Left lobe of liver (tissue), 2 donors: ENCODE measurements at regions not wholly inside any gene's neighbourhood (a gene's known extent, or its start where the extent isn't known, plus 50 kb on each side); places are given as distances from the start of the nearest gene placed in this dataset.
"Not testable (repeated sequence)": the region's sequence is repeated elsewhere in the genome, so short reads cannot be mapped to it uniquely, and the experiment has no call there.

Experiments
- ATAC-seq: fragments of 200-7000 bp; cut with Tn5 transposase; one replicate; pipeline ENCODE4 v1.9.1; 2020; ENCODE audit warnings: mild to moderate bottlenecking, moderate library complexity
- DNase-seq: peaks from one replicate; pipeline ENCODE4 v3.0.0-alpha.2; 2020; ENCODE audit warnings: low spot score
- donor health status: DM: no; HTN: no; CAD: no; lungs with moderate emphysema.
- donor health status: DM: no; HTN: yes; CAD: no.

DNA sequence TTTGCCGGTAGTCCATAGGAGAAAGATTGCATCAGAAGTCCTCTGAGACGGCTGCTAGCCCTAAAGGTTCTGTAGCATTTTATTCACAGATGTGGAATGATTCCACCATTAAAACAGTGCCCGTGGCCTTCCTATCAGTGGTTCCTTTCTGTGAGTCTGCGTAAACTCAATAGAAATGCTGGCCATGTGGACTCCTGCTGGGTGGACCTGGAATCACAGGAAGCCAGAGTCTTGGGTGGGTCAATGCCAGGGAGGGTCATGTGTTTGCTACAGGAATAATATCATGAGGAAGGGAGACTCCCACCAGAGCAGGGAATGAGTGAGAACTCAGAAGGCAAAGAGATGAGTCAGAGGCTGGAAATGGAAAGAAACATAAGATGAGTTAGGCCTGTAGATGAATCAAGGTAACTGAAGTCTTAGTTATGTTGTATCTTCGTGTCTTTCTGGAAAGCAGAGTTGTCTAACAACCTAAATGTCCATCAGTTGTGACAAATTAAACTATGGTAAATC is 410.4 kb upstream of the AUTS2 start:
- ATAC-seq = no peak
- DNase-seq = no peak

DNA sequence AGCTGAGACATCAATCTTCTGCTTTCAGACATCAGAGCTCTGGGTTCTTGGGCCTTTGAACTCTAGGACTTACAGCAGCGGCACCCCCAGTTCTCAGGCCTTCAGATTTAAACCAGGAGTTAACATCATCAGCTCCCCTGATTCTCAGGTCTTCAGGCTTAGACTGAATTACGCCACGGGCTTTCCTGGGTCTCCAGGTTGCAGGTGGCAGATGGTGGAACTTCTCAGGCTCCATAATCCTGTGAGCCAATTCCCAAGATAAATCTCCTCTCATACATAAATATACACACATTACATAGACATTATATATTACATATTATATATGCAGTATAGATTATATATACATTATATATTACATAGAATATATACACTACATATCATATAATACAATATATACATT is 408.9 kb upstream of the AUTS2 start:
- ATAC-seq = no peak
- no peak for DNase-seq

DNA sequence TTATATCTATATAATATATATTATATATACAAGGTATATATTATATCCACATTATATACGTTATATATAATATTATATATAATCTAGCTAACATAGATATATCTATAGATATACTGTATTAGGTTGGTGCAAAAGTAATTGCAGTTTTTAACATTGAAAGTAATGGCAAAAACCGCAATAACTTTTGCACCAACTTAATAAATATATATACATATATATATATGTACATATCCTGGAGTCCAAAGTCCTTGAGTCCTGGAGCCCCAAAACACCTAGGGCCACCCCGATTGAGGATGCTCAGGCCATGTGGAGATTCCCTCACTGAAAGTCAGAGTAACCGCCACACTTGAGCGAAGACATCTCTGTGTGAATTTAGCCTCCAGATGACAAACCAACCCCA is 408.2 kb upstream of the AUTS2 start:
- ATAC-seq (no peak), DNase-seq (no peak)

DNA sequence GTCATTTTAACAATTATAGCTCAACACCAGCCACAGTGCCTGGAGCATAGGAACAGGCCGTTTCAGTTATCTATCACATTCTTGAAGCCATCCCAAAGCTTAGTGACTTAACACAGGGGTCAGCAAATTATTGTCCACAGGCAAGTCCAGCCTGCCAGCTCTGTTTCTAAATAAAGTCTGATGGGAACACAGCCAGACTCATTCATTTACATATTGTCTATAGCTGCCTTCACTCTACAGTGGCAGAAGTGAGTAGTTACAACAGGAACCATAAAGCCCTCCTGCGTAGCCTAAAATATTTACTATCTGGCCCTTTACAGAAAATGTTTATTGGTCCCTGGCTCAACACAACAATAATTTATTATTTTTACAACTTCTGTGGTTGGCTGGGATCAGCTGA is 407.5 kb upstream of the AUTS2 start:
- ATAC-seq (peak; percentile 46), DNase-seq (no peak)

DNA sequence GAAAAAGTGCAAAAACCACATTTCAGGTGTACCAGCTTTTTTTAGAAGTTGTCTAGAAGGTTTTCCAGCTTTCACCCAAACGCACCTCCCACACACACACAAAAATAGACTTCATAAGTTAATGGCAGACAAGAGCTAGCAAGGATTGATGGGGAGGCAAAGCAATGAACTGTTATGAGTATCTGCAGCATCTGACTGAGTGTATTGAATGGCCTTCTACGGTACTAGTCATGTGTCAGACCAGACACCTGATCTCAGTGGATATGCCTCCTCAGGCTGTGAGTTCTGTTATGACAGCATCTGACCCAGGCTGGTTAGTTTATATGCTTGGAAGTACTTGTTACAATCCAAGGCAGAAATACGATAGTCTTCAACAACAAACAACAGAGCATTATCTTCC is 406.1 kb upstream of the AUTS2 start:
- DNase-seq = no peak
- ATAC-seq = no peak

DNA sequence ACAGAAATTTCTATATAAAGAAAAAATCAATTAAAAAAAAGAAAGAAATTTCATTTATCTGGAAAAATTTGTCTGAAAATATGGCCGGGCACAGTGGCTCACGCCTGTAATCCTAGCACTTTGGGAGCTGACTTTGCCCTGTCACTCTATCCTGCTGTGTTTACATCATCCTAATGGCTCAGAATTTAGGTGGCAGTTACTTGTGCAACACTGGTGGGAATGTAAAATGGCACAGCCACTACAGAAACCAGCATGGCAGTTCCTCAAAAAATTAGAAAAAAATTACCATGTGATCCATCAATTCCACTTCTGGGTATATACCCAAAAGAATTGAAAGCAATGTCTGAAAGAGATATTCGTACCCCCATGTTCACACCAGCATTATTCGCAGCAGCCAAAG is 405.2 kb upstream of the AUTS2 start:
- no peak for DNase-seq
- ATAC-seq = no peak

DNA sequence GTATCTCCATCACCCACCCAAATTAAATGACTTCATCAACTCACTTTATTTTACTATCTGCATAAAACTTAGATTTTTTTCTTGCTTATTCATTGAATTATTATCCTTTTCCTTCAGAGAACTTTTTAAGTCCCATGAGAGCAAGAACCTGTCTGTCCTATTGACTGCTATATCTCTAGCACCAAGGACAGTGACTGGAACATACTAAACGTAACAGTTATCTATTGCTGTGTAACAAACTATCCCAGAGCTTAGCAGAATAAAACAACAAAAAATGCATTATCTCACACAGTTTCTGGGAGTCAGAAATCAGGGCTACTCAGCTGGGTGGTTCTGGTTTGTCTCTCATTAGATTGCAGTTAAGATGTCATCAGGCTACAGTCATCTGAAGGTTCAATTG is 401.7 kb upstream of the AUTS2 start:
- no peak for DNase-seq
- no peak for ATAC-seq

DNA sequence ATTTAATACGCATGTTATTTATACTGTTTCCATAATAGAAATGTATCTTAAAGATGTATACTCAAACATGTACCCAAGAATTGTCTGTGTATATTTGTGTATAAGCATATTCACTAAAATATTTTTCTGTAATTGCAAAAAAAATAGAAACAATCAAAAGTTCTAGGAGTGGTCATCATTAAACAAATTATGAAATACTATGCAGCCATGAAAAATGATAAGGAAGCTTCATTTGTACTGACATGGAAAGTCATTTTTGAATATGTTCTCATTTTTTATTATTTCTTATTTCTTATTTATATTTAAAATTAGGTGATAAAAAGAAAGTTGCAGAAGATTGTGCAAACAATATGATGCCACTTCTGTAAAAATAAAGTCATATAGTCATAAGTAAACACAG is 400.0 kb upstream of the AUTS2 start:
- ATAC-seq = no peak
- no peak for DNase-seq

DNA sequence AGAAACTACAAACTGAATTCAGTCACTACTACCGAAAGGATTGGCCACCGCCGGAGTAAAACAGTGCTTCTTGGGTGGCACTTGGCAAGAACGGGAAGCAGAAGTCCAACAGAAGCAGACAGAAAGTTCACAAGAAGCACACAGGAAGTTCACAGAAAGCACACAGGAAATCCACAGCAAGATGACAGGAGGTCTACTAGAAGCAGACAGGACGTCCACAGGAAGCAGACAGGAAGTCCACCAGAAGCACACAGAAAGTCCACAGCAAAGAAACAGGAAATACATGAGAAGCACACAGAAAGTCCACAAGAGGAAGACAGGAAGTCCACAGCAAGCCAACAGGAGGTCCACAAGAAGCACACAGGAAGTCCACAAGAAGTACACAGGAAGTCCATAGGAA is 399.2 kb upstream of the AUTS2 start:
- DNase-seq = no peak
- no peak for ATAC-seq

DNA sequence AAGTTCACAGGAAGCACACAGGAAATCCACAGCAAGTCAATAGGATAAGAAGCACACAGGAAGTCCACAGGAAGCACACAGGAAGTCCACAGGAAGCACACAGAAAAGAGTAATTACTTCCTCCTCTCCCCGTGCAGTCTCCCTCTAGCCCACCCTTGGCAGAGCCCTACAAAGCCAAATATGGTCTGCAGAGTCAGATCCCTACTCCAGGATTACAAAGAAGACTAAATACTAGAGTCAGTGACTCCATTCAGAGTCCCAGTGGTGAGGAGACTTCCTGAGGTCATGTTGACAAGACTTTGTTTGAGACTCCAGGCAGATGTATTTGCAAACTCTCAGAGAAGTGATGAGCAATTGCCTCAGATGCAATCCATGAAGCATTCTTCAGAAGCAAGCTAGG is 398.6 kb upstream of the AUTS2 start:
- ATAC-seq (no peak), DNase-seq (no peak)

DNA sequence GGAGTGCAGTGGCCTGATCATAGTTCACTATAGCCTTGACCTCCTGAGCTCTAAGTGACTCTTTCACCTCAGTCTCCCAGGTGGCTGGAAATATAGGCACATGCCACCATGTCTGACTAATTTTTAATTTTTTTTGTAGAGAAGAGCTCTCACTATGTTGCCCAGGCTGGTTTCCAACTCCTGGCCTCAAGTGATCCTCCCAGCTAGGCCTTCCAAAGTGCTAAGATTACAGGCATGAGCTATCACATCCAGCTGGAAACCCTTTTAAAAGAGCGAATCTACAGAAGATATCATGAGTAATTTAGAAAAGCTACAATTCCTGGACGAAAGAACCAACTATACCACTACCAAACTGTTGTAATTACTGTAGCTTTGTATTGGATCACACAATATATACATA is 394.4 kb upstream of the AUTS2 start:
- ATAC-seq (no peak), DNase-seq (no peak)

DNA sequence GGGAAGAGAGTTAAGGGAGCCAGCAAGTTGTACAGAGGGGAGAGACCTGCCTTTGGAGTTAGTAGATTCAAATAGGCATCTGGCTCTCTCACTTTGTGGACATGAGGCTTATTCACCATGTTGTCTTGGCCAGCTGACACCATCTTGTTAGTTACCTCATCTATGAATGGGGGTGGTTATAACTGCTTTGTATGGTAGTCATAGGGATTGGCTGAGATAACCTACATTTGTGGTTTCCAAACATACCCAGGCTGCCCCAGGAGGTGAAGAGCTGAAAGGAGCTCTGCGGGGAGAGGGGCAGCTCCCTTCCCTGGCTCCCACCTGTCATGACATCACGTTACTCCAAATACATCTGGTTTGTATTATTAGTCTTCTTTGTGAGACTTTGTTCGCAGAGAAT is 393.3 kb upstream of the AUTS2 start:
- DNase-seq (no peak), ATAC-seq (no peak)

DNA sequence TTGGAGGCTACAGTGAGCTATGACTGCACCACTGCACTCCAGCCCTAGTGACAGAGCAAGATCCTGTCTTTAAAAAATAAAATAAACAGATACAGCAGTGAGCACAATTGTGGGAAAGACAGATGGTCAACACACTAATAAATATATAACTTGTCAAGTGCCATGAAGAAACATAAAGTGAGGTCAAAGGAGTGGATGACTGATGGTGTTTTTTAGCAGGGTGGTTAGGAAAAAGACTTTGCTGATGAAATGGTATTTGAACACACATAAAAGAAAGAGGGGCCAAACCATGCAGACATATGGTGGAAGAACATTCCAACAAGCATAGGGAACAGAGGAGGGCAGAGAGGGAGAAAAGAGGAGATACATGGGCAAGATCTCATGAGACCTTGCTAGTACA is 392.7 kb upstream of the AUTS2 start:
- no peak for ATAC-seq
- no peak for DNase-seq

DNA sequence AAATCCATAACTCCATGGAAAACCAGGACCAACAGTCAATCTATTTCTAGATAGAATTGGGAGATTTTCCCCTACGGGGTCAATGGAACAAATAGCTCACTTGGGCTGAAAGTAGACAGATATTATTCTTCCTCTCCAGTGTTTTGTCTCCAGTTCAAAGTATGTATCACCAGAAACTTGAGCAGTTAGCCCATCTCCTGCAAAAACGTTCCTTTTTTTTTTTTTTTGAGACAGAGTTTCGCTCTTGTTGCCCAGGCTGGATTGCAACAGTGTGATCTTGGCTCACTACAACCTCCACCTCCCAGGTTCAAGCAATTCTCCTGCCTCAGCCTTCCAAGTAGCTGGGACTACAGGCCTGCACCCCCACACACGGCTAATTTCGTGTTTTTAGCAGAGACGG is 390.0 kb upstream of the AUTS2 start:
- DNase-seq = no peak
- ATAC-seq = no peak

DNA sequence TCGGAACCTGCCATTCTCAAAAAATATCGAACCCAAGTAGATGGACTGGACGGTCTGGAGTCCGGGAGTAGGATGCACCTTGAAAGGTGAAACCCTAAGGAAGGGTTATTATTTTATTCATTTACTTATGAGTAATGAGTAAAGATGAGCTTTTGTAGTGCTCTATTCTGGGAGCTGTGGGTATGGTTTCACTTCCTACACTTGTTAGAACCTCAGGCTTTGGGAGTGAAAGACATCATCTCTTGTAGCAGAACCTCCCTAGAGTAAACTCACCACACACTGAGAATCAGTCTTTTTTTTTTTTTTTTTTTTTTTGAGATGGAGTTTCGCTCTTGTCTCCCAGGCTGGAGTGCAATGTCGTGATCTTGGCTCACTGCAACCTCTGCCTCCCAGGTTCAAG is 389.4 kb upstream of the AUTS2 start:
- no peak for ATAC-seq
- no peak for DNase-seq

DNA sequence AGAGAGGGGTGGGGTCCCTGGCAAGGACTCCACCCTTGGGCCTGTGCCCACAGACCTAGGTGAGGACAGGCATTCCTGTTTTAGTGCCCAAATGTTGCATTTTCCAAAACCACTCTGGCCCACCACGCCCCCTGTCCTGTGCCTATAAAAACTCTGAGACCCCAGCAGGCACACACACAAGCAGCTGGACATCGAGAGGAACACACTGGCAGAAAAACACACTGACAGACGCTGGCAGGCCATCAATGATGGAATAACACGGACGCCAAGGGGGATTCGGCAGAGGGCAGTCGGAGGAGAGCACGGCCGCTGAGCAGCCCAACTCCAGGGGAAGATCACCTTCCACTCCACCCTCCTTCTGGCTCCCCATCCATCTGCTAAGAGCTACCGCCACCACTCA is 386.9 kb upstream of the AUTS2 start:
- ATAC-seq = no peak
- no peak for DNase-seq

DNA sequence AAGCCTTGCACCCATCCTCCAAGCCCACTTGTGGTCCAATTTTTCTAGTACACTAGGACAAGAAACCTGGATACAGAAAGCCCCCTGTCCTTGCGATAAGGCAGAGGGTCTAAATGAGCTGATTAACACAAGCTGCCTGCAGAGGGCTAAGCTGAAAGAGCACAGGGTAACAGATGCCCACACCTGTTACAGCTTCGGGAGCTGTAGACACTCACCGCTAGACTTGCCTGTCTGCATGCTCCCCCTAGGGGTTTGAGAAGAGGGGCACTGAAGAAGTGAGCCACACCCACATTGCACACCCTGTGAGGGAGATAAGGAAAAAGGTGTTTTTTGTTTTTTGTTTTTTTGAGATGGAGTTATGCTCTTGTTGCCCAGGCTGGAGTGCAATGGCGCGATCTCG is 386.5 kb upstream of the AUTS2 start:
- DNase-seq = no peak

DNA sequence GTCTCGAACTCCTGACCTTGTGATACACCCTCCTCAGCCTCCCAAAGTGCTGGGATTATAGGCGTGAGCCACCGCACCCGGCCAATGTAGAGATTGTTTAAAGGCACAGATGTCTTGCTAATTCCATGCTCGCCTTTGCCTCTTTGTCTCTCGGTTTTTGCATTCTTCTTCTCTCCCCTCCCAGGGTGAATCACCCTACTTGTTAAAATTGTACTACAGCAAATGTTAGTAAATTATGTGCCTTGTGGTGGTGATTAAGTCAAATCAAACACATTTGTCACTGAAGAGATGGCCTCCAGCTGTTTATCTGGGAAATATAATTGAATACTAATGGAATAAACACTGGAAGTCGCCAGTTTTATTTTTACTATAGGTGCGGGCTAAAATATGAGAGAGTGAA is 384.4 kb upstream of the AUTS2 start:
- DNase-seq = no peak
- no peak for ATAC-seq

More for the DNA sequence above, 386.5 kb upstream of the AUTS2 start:
- ATAC-seq = no peak

DNA sequence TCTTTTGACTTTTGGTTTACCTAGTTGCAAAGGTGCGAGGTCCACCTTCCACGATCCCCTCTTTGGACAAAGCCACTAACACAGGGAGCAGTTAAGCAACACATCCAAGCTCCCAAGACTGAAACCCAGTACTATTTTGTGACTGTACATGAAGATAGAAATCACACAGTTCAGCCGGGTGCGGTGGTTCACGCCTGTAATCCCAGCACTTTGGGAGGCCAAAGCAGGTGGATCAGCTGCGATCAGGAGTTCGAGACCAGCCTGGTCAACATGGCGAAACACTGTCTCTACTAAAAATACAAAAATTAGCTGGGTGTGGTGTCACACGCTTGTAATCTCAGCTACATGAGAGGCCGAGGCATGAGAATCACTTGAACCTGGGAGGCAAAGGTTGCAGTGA is 382.8 kb upstream of the AUTS2 start:
- DNase-seq, ATAC-seq: not testable (repeated sequence)

DNA sequence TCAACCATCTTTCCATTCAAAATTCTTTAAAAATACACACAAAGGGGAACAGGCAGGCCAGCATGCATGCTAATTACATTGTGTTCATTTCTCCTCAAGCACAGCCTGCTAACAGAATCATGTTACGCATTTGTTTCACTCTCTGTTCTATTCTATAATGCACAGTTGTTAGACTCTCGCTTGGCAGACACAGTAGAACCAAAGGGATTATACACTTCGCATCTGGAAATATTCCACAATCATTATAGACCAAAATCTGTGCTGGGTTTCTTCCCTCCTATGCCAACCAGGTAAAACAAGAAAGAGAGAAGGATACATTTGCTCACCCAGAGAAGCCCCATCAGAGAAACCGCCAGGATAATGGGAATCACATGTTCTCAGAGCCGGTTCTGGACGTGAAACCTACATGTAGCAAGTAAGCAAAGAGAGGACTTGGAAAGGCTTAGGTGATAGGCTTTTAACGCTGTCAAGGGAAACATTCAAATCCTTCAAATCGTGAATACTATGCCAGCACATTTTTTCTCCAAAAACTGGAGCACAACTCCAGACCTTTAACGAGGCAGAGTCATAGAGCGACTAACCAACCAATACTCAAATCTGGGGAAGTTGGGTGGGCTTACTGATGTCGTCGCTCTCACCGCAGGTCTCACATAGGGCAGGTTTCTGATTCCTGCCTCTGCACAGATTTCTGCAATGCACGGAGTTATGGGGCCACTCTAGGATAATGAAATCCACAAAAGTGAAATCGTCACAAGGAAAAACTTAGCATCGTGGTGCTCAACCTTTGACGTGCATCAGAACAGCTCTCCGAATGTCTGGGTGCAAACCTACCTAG is 380.5 kb upstream of the AUTS2 start:
- DNase-seq = no peak
- ATAC-seq = no peak

DNA sequence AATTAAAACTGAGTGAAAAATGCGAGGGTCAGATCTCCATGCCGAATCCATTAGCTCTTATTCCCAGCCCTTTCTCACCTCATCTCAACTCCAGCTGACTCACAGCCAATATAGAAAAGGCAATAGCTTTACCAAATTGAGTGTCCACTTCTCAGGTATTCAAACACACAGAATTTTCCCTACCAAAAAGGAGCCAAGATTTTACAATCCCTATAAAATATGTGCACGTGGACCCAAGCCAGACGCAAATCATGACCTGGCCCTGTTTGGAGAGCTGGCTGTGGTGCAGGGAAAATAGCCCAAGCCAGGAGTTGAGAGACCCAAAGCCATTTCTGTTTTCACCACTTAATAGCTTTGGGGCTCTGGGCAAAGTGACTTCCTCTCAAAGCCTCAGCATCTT is 379.7 kb upstream of the AUTS2 start:
- ATAC-seq (no peak), DNase-seq (no peak)

DNA sequence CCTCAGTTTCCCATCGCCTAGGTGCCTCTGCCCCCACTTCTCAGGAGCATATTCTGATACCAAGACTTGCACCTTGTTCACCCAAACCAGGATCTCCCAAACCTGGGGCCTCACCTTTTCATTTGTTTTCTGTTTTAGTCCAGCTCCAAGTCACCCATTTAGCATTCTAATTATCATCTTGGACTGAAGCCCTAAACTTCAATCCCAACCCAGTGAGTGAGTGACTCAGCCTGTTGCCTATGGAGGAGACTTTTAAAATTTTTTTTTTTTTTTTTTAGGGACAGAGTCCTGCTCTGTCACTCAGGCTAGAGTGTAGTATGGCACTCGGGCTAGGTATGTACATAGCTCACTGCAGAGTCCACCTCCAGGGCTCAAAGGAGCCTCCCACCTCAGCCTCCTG is 378.9 kb upstream of the AUTS2 start:
- ATAC-seq (no peak), DNase-seq (no peak)

DNA sequence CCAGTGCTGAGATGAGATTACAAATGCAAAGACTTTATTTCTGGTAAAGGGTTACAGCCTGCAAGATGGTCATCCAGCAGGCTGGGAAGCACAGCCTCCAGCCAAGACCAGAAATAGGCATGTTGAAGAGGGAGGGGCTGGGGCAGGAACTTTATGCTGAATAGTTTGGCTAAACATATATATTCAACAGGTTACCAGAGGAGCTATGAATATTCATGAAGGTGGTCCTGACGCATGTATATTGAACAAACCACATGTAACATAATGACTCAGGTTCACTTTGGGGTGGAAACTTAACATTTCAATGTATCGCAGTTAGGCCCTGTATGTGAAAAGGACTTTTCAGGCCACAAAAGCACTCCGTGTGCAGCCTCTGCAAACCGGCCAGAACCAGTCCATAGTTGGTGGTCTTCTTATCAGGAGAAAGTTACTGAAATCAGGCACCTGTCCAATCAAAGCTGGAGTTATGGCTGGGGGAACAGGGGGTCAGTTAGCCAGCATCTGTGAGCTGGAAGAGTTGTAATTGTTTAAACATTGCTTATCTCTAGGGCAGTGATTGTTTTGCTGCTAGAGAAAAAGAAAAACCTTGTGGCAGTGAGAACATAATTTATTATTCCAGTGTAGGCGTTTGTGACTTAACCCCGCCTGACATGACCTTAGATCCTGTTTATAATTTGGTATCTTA is 372.9 kb upstream of the AUTS2 start:
- DNase-seq = no peak
- ATAC-seq = no peak
